Endothelial cell (in vitro differentiated cells): ENCODE measurements at regions not wholly inside any gene's neighbourhood (a gene's known extent, or its start where the extent isn't known, plus 50 kb on each side); places are given as distances from the start of the nearest gene placed in this dataset.

Experiments used
- DNase-seq: peaks from one replicate; pipeline ENCODE4 v3.0.0; 2021; ENCODE audit warnings: low spot score
- H3K27ac Mint-ChIP-seq: one replicate; pipeline ENCODE4 v1.8.0; 2021; ENCODE audit warnings: mixed read lengths, inconsistent platforms; ENCODE audit not compliant: unreplicated experiment
- H3K27me3 Mint-ChIP-seq: one replicate; pipeline ENCODE4 v1.8.0; 2021; ENCODE audit warnings: mild to moderate bottlenecking, moderate library complexity, mixed read lengths, inconsistent platforms; ENCODE audit not compliant: unreplicated experiment
- H3K36me3 Mint-ChIP-seq: one replicate; pipeline ENCODE4 v1.8.0; 2021; ENCODE audit warnings: mild to moderate bottlenecking, low read depth, mixed read lengths, inconsistent platforms; ENCODE audit not compliant: unreplicated experiment
- H3K4me1 Mint-ChIP-seq: one replicate; pipeline ENCODE4 v1.8.0; 2021; ENCODE audit warnings: mild to moderate bottlenecking, mixed read lengths, inconsistent platforms; ENCODE audit not compliant: unreplicated experiment
- H3K4me3 Mint-ChIP-seq: one replicate; pipeline ENCODE4 v1.8.0; 2021; ENCODE audit warnings: mild to moderate bottlenecking, mixed read lengths, inconsistent platforms; ENCODE audit not compliant: unreplicated experiment
- H3K9me3 Mint-ChIP-seq: one replicate; pipeline ENCODE4 v1.8.0; 2021; ENCODE audit warnings: mixed read lengths, inconsistent platforms; ENCODE audit not compliant: unreplicated experiment
- CTCF ChIP-seq: fragments of 200-600 bp; sonication (generic); IDR thresholded peaks from one replicate; pipeline ENCODE4 v1.5.0; 2021; ENCODE audit warnings: antibody characterized with exemption; ENCODE audit not compliant: unreplicated experiment

- no peak overlapping the region for H3K4me3 Mint-ChIP-seq
- no peak for DNase-seq
- H3K9me3 Mint-ChIP-seq, result no peaks in the 10 kb centered on the region
- H3K36me3 Mint-ChIP-seq, result peaks cover 3% of the 10 kb centered on the region
- TF ChIP-seq CTCF, result no peak
- H3K27me3 Mint-ChIP-seq, result peaks cover 6% of the 10 kb centered on the region
- H3K27ac Mint-ChIP-seq, result no peak overlapping the region
- no peaks in the 10 kb centered on the region for H3K4me1 Mint-ChIP-seq
Measured at GRCh38 chr6:169880516-169880915, 129.1 kb downstream of the ERMARD start.

GRCh38 chr6:169869301-169869700 is 117.9 kb downstream of the ERMARD start:
- Mint-ChIP-seq H3K36me3 (no peaks in the 10 kb centered on the region), H3K4me3 (no peak overlapping the region), H3K4me1 (no peaks in the 10 kb centered on the region), H3K9me3 (no peaks in the 10 kb centered on the region), H3K27me3 (peaks cover 1% of the 10 kb centered on the region), H3K27ac (no peak overlapping the region)
- DNase-seq, result no peak
- TF ChIP-seq CTCF, result no peak

GRCh38 chr6:169868458-169868857 is 117.0 kb downstream of the ERMARD start:
- H3K9me3 Mint-ChIP-seq, result no peaks in the 10 kb centered on the region
- peaks cover 1% of the 10 kb centered on the region for H3K27me3 Mint-ChIP-seq
- H3K4me3 Mint-ChIP-seq, result no peak overlapping the region
- no peak for TF ChIP-seq CTCF
- DNase-seq, result no peak
- no peak overlapping the region for H3K27ac Mint-ChIP-seq
- H3K4me1 Mint-ChIP-seq, result peaks cover 5% of the 10 kb centered on the region
- H3K36me3 Mint-ChIP-seq, result peaks cover 4% of the 10 kb centered on the region

- Mint-ChIP-seq H3K4me3 (no peak overlapping the region), H3K27me3 (peaks cover 1% of the 10 kb centered on the region)
- no peak for DNase-seq
Measured at GRCh38 chr6:169867751-169868191, 116.3 kb downstream of the ERMARD start.

More at GRCh38 chr6:169867751-169868191, 116.3 kb downstream of the ERMARD start:
- peaks cover 7% of the 10 kb centered on the region for H3K4me1 Mint-ChIP-seq
- no peaks in the 10 kb centered on the region for H3K9me3 Mint-ChIP-seq
- H3K27ac Mint-ChIP-seq, result no peak overlapping the region
- peaks cover 6% of the 10 kb centered on the region for H3K36me3 Mint-ChIP-seq
- TF ChIP-seq CTCF, result no peak
